Hepatocyte (in vitro differentiated cells): ENCODE measurements at regions not wholly inside any gene's neighbourhood (a gene's known extent, or its start where the extent isn't known, plus 50 kb on each side); places are given as distances from the start of the nearest gene placed in this dataset.

Experiments used
- CTCF ChIP-seq: fragments of 200-600 bp; sonication (generic); IDR thresholded peaks from 2 replicates; pipeline ENCODE4 v1.5.1; 2016; ENCODE audit warnings: antibody characterized with exemption, mild to moderate bottlenecking; ENCODE audit not compliant: poor library complexity
- EZH2 ChIP-seq: fragments of 200-600 bp; sonication (generic); IDR thresholded peaks from 2 replicates; pipeline ENCODE4 v1.6.1; 2016; ENCODE audit warnings: antibody characterized with exemption, mild to moderate bottlenecking, borderline replicate concordance

GRCh38 chr2:23238011-23238657 lies 146.8 kb upstream of the KLHL29 start:
- no peak for TF ChIP-seq CTCF
- TF ChIP-seq EZH2, result no peak
